Endothelial cell (in vitro differentiated cells): ENCODE measurements at regions not wholly inside any gene's neighbourhood (a gene's known extent, or its start where the extent isn't known, plus 50 kb on each side); places are given as distances from the start of the nearest gene placed in this dataset.

Experiments used
- DNase-seq: peaks from one replicate; pipeline ENCODE4 v3.0.0; 2021; ENCODE audit warnings: low spot score
- H3K27ac Mint-ChIP-seq: one replicate; pipeline ENCODE4 v1.8.0; 2021; ENCODE audit warnings: mixed read lengths, inconsistent platforms; ENCODE audit not compliant: unreplicated experiment
- H3K27me3 Mint-ChIP-seq: one replicate; pipeline ENCODE4 v1.8.0; 2021; ENCODE audit warnings: mild to moderate bottlenecking, moderate library complexity, mixed read lengths, inconsistent platforms; ENCODE audit not compliant: unreplicated experiment
- H3K36me3 Mint-ChIP-seq: one replicate; pipeline ENCODE4 v1.8.0; 2021; ENCODE audit warnings: mild to moderate bottlenecking, low read depth, mixed read lengths, inconsistent platforms; ENCODE audit not compliant: unreplicated experiment
- H3K4me1 Mint-ChIP-seq: one replicate; pipeline ENCODE4 v1.8.0; 2021; ENCODE audit warnings: mild to moderate bottlenecking, mixed read lengths, inconsistent platforms; ENCODE audit not compliant: unreplicated experiment
- H3K4me3 Mint-ChIP-seq: one replicate; pipeline ENCODE4 v1.8.0; 2021; ENCODE audit warnings: mild to moderate bottlenecking, mixed read lengths, inconsistent platforms; ENCODE audit not compliant: unreplicated experiment
- H3K9me3 Mint-ChIP-seq: one replicate; pipeline ENCODE4 v1.8.0; 2021; ENCODE audit warnings: mixed read lengths, inconsistent platforms; ENCODE audit not compliant: unreplicated experiment
- TF ChIP-seq, protein P1 (sequence below): fragments of 200-600 bp; sonication (generic); IDR thresholded peaks from one replicate; pipeline ENCODE4 v1.5.0; 2021; ENCODE audit warnings: antibody characterized with exemption; ENCODE audit not compliant: unreplicated experiment

DNA sequence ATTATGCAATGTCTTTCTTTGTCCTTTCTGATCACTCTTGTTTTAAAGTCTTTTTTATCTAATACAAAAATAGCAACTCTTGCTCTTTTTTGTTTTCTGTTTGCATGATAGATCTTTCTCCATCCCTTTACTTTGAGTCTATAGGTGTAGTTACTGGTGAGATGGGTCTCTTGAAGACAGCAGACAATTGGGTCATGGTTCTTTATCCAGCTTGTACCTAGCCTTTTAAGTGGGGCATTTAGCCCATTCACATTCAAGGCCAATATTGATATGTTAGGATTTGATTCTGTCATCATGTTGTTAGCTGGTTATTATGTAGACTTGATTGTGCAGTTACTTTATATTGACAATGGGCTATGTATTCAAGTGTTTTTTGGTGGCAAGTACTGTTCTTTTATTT lies 245.9 kb upstream of the TARS1 start:
- H3K9me3 Mint-ChIP-seq: peaks cover 7% of the 10 kb centered on the region
- no peak overlapping the region for H3K27ac Mint-ChIP-seq
- TF ChIP-seq, protein P1, sequence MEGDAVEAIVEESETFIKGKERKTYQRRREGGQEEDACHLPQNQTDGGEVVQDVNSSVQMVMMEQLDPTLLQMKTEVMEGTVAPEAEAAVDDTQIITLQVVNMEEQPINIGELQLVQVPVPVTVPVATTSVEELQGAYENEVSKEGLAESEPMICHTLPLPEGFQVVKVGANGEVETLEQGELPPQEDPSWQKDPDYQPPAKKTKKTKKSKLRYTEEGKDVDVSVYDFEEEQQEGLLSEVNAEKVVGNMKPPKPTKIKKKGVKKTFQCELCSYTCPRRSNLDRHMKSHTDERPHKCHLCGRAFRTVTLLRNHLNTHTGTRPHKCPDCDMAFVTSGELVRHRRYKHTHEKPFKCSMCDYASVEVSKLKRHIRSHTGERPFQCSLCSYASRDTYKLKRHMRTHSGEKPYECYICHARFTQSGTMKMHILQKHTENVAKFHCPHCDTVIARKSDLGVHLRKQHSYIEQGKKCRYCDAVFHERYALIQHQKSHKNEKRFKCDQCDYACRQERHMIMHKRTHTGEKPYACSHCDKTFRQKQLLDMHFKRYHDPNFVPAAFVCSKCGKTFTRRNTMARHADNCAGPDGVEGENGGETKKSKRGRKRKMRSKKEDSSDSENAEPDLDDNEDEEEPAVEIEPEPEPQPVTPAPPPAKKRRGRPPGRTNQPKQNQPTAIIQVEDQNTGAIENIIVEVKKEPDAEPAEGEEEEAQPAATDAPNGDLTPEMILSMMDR: no peak
- H3K4me3 Mint-ChIP-seq: no peak overlapping the region
- H3K36me3 Mint-ChIP-seq: no peaks in the 10 kb centered on the region
- peaks cover 10% of the 10 kb centered on the region for H3K4me1 Mint-ChIP-seq
- no peak for DNase-seq
- H3K27me3 Mint-ChIP-seq: peaks cover 1% of the 10 kb centered on the region

DNA sequence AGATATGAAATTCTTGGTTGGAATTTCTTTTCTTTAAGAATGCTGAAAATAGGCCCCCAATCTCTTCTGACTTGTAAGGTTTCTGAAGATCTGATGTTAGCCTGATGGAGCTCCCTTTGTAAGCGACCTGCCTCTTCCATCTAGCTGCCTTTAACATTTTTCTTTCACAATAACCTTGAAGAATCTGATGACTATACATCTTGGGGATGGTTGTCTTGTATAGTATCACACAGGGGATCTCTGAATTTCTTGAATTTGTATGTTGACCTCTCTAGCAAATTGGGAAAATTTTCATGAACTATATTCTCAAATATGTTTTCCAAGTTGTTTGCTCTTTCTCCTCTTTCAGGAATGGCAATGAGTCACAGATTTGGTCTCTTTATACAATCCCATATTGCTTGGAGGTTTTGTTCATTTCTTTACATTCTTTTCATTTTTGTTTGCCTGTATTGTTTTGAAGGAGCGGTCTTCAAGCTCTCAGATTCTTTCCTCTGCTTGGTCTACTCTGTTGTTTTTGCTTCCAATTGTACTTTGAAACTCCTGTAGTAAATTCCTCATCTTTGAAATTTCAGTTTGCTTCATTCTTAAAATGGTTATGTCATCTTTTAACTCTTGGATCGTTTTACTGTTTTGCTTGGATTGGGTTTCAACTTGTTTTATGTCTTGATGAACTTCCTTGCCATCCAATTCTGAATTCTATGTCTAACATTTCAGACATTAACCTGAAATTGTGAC lies 245.2 kb upstream of the TARS1 start:
- H3K27ac Mint-ChIP-seq: peak overlapping the region; percentile 54
- no peak for DNase-seq
- TF ChIP-seq, protein P1: no peak
- H3K36me3 Mint-ChIP-seq: no peaks in the 10 kb centered on the region
- H3K9me3 Mint-ChIP-seq: peaks cover 7% of the 10 kb centered on the region
- H3K4me3 Mint-ChIP-seq: no peak overlapping the region
- peaks cover 10% of the 10 kb centered on the region for H3K4me1 Mint-ChIP-seq
- peaks cover 1% of the 10 kb centered on the region for H3K27me3 Mint-ChIP-seq

DNA sequence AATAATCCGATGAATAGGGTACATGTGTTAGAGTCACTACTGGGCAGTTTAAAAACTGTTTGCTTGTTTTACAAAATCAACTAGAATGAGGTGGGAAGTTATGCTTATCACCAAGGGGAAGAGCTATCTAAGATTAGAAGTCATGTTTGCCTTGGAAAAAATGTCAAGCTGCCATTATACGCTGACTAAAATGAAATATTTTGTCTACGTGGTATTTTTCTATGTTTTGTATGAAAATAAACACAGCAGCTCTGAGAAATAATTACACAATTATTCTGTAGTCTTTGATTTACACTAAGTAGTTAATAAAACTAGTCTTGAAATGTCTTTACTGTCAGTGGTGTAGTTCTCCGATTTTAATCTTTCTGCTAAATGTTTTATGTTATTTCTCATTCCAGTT lies 241.9 kb upstream of the TARS1 start:
- H3K27me3 Mint-ChIP-seq: peaks cover 1% of the 10 kb centered on the region
- no peak overlapping the region for H3K27ac Mint-ChIP-seq
- no peaks in the 10 kb centered on the region for H3K36me3 Mint-ChIP-seq
- peaks cover 10% of the 10 kb centered on the region for H3K4me1 Mint-ChIP-seq
- TF ChIP-seq, protein P1: no peak
- no peak for DNase-seq
- no peak overlapping the region for H3K4me3 Mint-ChIP-seq
- H3K9me3 Mint-ChIP-seq: no peaks in the 10 kb centered on the region

DNA sequence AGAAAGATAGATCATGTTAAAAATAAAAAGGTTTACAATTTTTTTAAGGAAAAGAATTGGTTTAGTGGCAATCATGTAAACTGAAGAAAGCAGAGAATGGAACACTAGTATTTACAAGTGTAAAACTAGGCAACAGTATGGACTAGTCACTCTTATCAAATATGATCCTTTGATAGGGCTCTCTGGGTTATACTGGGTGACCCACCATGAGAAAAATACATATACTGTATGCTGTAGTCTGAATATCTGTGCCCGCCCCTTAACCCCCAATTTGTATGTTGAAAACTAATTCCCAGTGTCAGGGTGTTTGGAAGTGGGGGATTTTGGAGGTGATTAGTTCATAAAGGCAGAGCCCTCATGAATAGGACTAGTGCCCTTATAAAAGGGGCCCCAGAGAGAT lies 236.8 kb upstream of the TARS1 start:
- H3K27ac Mint-ChIP-seq: no peak overlapping the region
- H3K27me3 Mint-ChIP-seq: no peaks in the 10 kb centered on the region
- H3K9me3 Mint-ChIP-seq: no peaks in the 10 kb centered on the region
- TF ChIP-seq, protein P1: no peak
- DNase-seq: no peak
- no peak overlapping the region for H3K4me3 Mint-ChIP-seq
- no peaks in the 10 kb centered on the region for H3K36me3 Mint-ChIP-seq
- H3K4me1 Mint-ChIP-seq: peaks cover 3% of the 10 kb centered on the region

DNA sequence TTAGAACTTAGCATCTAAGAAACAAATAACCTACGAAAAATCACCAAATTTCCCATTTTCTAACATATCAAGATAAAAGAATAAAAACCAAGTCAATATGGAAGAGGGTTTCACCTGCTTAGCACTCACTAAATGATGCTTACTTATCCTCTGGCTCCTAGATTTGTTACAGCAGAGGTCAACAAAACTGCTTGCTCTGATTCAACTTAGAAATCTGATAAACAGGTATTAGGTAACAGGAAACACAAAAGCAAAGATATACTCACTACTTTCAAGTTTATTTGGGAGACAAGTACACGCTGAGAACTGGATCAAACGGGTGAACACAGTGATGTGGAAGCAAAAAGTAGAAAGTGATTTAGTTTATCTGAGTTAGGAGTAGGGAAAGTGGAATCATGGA lies 235.7 kb upstream of the TARS1 start:
- TF ChIP-seq, protein P1: no peak
- Mint-ChIP-seq H3K36me3 (no peaks in the 10 kb centered on the region), H3K4me3 (no peak overlapping the region), H3K27me3 (no peaks in the 10 kb centered on the region), H3K4me1 (no peaks in the 10 kb centered on the region), H3K9me3 (no peaks in the 10 kb centered on the region), H3K27ac (no peak overlapping the region)
- DNase-seq: no peak
